ENCODE measurements at regions not wholly inside any gene's neighbourhood (a gene's known extent, or its start where the extent isn't known, plus 50 kb on each side); places are given as distances from the start of the nearest gene placed in this dataset.

GRCh38 chr14:49447540-49448107 lies 138.6 kb downstream of the RPS29 start:
- H3K36me3 Mint-ChIP-seq (ENCODE audit: low read depth) = no peaks in the 10 kb centered on the region
- H3K27me3 Mint-ChIP-seq = peaks cover 7% of the 10 kb centered on the region
- peaks cover 5% of the 10 kb centered on the region for H3K9me3 Mint-ChIP-seq
- CTCF ChIA-PET = interaction anchor here (1.3 kb wide), 1 partner anchor 13 kb away, joined by 6 read pairs; no protein-coding TSS in a partner anchor
- POLR2A ChIA-PET = no interaction called here
- no peak overlapping the region for H3K4me3 Mint-ChIP-seq
- ATAC-seq (ENCODE audit: low read depth) = no peak
- intact Hi-C loops (cut with micrococcal nuclease) = no loop called here
- no peak for TF ChIP-seq CTCF (IDR thresholded peaks at IDR 0.05)
- no peak for DNase-seq
- H3K27ac Mint-ChIP-seq = no peak overlapping the region
- no peaks in the 10 kb centered on the region for H3K4me1 Mint-ChIP-seq

GRCh38 chr14:49446801-49447200 lies 139.4 kb downstream of the RPS29 start:
- CTCF ChIA-PET = interaction anchor here (1.3 kb wide), 1 partner anchor 14 kb away, joined by 6 read pairs; no protein-coding TSS in a partner anchor
- peaks cover 5% of the 10 kb centered on the region for H3K9me3 Mint-ChIP-seq
- no peaks in the 10 kb centered on the region for H3K36me3 Mint-ChIP-seq (ENCODE audit: low read depth)
- H3K27me3 Mint-ChIP-seq = peaks cover 5% of the 10 kb centered on the region
- H3K4me1 Mint-ChIP-seq = no peaks in the 10 kb centered on the region
- ATAC-seq (ENCODE audit: low read depth) = no peak
- intact Hi-C loops (cut with micrococcal nuclease) = no loop called here
- TF ChIP-seq CTCF (IDR thresholded peaks at IDR 0.05) = no peak
- H3K27ac Mint-ChIP-seq = no peak overlapping the region
- DNase-seq = no peak
- POLR2A ChIA-PET = no interaction called here
- no peak overlapping the region for H3K4me3 Mint-ChIP-seq

GRCh38 chr14:49438256-49438770 lies 147.9 kb downstream of the RPS29 start:
- ATAC-seq (ENCODE audit: low read depth) (no peak), DNase-seq (no peak)
- TF ChIP-seq CTCF (IDR thresholded peaks at IDR 0.05) = no peak
- intact Hi-C loops (cut with micrococcal nuclease) = no loop called here
- H3K27me3 Mint-ChIP-seq = peaks cover 2% of the 10 kb centered on the region
- no peak overlapping the region for H3K4me3 Mint-ChIP-seq
- no peaks in the 10 kb centered on the region for H3K36me3 Mint-ChIP-seq (ENCODE audit: low read depth)
- CTCF ChIA-PET = interaction anchor here (1.0 kb wide), 1 partner anchor 23 kb away, joined by 4 read pairs; no protein-coding TSS in a partner anchor
- no peaks in the 10 kb centered on the region for H3K4me1 Mint-ChIP-seq
- no peak overlapping the region for H3K27ac Mint-ChIP-seq
- POLR2A ChIA-PET = no interaction called here
- H3K9me3 Mint-ChIP-seq = peaks cover 15% of the 10 kb centered on the region

- H3K36me3 Mint-ChIP-seq (ENCODE audit: low read depth) = peaks cover 9% of the 10 kb centered on the region
- H3K9me3 Mint-ChIP-seq = peaks cover 20% of the 10 kb centered on the region
- ChIA-PET CTCF (no interaction called here), POLR2A (no interaction called here)
- peaks cover 24% of the 10 kb centered on the region for H3K27me3 Mint-ChIP-seq
- ATAC-seq (ENCODE audit: low read depth) (no peak), DNase-seq (no peak)
- no peak overlapping the region for H3K27ac Mint-ChIP-seq
- no peak overlapping the region for H3K4me3 Mint-ChIP-seq
- no peak for TF ChIP-seq CTCF (IDR thresholded peaks at IDR 0.05)
- H3K4me1 Mint-ChIP-seq = no peaks in the 10 kb centered on the region
- intact Hi-C loops (cut with micrococcal nuclease) = no loop called here
These were observed 158.1 kb downstream of the RPS29 start for GRCh38 chr14:49428076-49428475.

- H3K36me3 Mint-ChIP-seq (ENCODE audit: low read depth) = peaks cover 3% of the 10 kb centered on the region
- H3K27ac Mint-ChIP-seq = no peak overlapping the region
- ATAC-seq (ENCODE audit: low read depth) (no peak), DNase-seq (no peak)
- ChIA-PET CTCF (no interaction called here), POLR2A (no interaction called here)
- H3K9me3 Mint-ChIP-seq = peaks cover 10% of the 10 kb centered on the region
- H3K27me3 Mint-ChIP-seq = peaks cover 24% of the 10 kb centered on the region
- H3K4me1 Mint-ChIP-seq = no peaks in the 10 kb centered on the region
- intact Hi-C loops (cut with micrococcal nuclease) = no loop called here
- TF ChIP-seq CTCF (IDR thresholded peaks at IDR 0.05) = no peak
- no peak overlapping the region for H3K4me3 Mint-ChIP-seq
These were observed 159.1 kb downstream of the RPS29 start for GRCh38 chr14:49427117-49427516.
